Upper lobe of left lung (tissue), 4 donors: ENCODE measurements at regions not wholly inside any gene's neighbourhood (a gene's known extent, or its start where the extent isn't known, plus 50 kb on each side); places are given as distances from the start of the nearest gene placed in this dataset.

ENCODE experiments used
- CTCF ChIP-seq, 6 experiments: fragments of 450-650 bp in 4 of 6; fragments of 200-600 bp in 2 of 6; sonication (generic) in 2 of 6; IDR thresholded peaks; one replicate each; pipeline ENCODE4 v1.5.1; 2016 to 2019; ENCODE audit warnings: antibody characterized with exemption in 6 of 6
- POLR2A ChIP-seq, 4 donors: fragments of 450-650 bp; IDR thresholded peaks; one replicate each; pipeline ENCODE4 v1.5.1; 2016 to 2017; ENCODE audit warnings: antibody characterized with exemption in 4 of 4, mild to moderate bottlenecking in 2 of 4
- POLR2AphosphoS5 ChIP-seq, 2 donors: sonication (generic); formaldehyde crosslinking; IDR thresholded peaks; one replicate each; pipeline ENCODE4 v1.5.1; 2017; ENCODE audit warnings: antibody characterized with exemption in 2 of 2

- TF ChIP-seq POLR2AphosphoS5 (IDR thresholded peaks at IDR 0.05) = no peak
- TF ChIP-seq POLR2A (IDR thresholded peaks at IDR 0.05) = no peak
- TF ChIP-seq CTCF (IDR thresholded peaks at IDR 0.05) = no peak
These were observed 206.3 kb upstream of the C14orf180 start for GRCh38 chr14:104373055-104373854.
